ENCODE measurements at regions not wholly inside any gene's neighbourhood (a gene's known extent, or its start where the extent isn't known, plus 50 kb on each side); places are given as distances from the start of the nearest gene placed in this dataset.

DNA sequence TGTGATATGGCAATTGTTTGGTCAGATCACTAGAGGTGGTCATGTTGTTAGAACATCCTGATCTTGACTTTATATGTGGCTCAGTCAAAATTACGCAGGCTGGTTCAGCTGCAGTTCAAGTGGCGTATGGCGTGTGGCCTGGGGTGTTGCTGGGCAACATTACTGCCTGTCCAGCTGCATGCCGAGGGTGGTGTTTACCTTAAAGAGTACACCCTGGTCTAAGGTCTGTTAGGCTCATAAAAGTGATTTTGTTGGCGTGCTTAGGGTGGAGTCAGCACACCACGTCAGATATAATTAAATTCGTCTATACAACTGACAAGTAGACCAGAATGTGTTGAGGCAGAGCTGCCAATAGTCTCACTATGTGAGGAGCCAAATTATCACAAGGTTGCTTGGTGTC lies 55.6 kb upstream of the NEDD9 start:
- ChIA-PET POLR2A (interaction anchor here (1.9 kb wide), 1 partner anchor 11 kb away, joined by 7 read pairs; no protein-coding TSS in a partner anchor), CTCF (ENCODE audit: low intra/inter-chr PET ratio, low total read pairs) (no interaction called here)
- H3K36me3 ChIP-seq (replicated peaks in 1 of 2; ENCODE audit: control insufficient read depth in 1 of 2, insufficient read depth in 2 of 2, low read length in 2 of 2), result no peaks in the 10 kb centered on the region
- H3K27me3 ChIP-seq (ENCODE audit: control insufficient read depth in 1 of 2, insufficient read depth in 2 of 2, low read length in 2 of 2), result no peaks in the 10 kb centered on the region; a peak in 1 of 5 replicates
- no peak for FAIRE-seq
- no peak for ATAC-seq
- no peaks in the 10 kb centered on the region for H3K79me2 ChIP-seq (ENCODE audit: insufficient read depth, low read length)
- H2AFZ ChIP-seq (ENCODE audit: low read length), result no peak overlapping the region
- DNase-seq (ENCODE audit: low spot score), result no peak
- H3K4me2 ChIP-seq (ENCODE audit: low read depth, low read length), result no peak overlapping the region
- no TSS peak for BruUV-seq (replicated peaks)
- intact Hi-C loops (cut with micrococcal nuclease; ENCODE audit: unreplicated experiment), result no loop called here
- in situ Hi-C loops (cut with HindIII; ENCODE audit: extremely low pct_ligation_motif_present, low pct_unique_long_range_greater_than_20kb), result no loop called here
- H3K9ac ChIP-seq (ENCODE audit: insufficient read depth, low read depth, low read length), result no peak overlapping the region
- no peak overlapping the region for H3K4me3 ChIP-seq (replicated peaks in 1 of 3; ENCODE audit: insufficient read depth in 1 of 3, low read depth in 2 of 3, low read length in 3 of 3)
- H3K4me1 ChIP-seq (ENCODE audit: insufficient read depth, low read length), result peaks cover 20% of the 10 kb centered on the region
- no peak overlapping the region for H3K27ac ChIP-seq (ENCODE audit: extremely low read length, insufficient read depth, low read length)
- 91% methylated on average over 7 of the region's 7 CpGs for WGBS (ENCODE audit: low lambda C conversion rate)
- H3K9me3 ChIP-seq (ENCODE audit: low read length), result no peaks in the 10 kb centered on the region
- no peaks in the 10 kb centered on the region for H4K20me1 ChIP-seq (ENCODE audit: insufficient read depth, low read length)
- TF ChIP-seq CAMTA2 (CRISPR knock-in tag; IDR thresholded peaks at IDR 0.05; ENCODE audit: borderline replicate concordance) (no peak), TCF7 (IDR thresholded peaks at IDR 0.05; ENCODE audit: low read depth) (no peak), ZBTB40 (IDR thresholded peaks at IDR 0.05) (no peak), ZBTB40 (CRISPR knock-in tag; IDR thresholded peaks at IDR 0.05) (no peak), ZFP82 (CRISPR knock-in tag; IDR thresholded peaks at IDR 0.05; ENCODE audit: borderline replicate concordance) (no peak), DBP (CRISPR knock-in tag; IDR thresholded peaks at IDR 0.05; ENCODE audit: not compliant biosample characterization) (no peak), ZNF788 (CRISPR knock-in tag; IDR thresholded peaks at IDR 0.05; ENCODE audit: borderline replicate concordance) (no peak), ZNF609 (CRISPR knock-in tag; IDR thresholded peaks at IDR 0.05; ENCODE audit: borderline replicate concordance) (no peak), BORCS8-MEF2B (CRISPR knock-in tag; IDR thresholded peaks at IDR 0.05) (no peak), SMAD1 (CRISPR knock-in tag; IDR thresholded peaks at IDR 0.05; ENCODE audit: borderline replicate concordance, low read depth) (no peak)

Data from HepG2 (cell line).